ENCODE measurements at regions not wholly inside any gene's neighbourhood (a gene's known extent, or its start where the extent isn't known, plus 50 kb on each side); places are given as distances from the start of the nearest gene placed in this dataset.

- peaks cover 13% of the 10 kb centered on the region for H3K9me3 Mint-ChIP-seq
- H3K36me3 Mint-ChIP-seq (ENCODE audit: insufficient read depth) = no peaks in the 10 kb centered on the region
These were observed 1343.8 kb upstream of the IGFBP7 start for GRCh38 chr4:58453956-58454355.

GRCh38 chr4:58451707-58452106 is 1341.5 kb upstream of the IGFBP7 start:
- no peak overlapping the region for H3K4me3 Mint-ChIP-seq
- ATAC-seq (replicated peaks; ENCODE audit: extremely low read depth, poor library complexity, severe bottlenecking) = no peak
- H3K4me1 Mint-ChIP-seq = no peaks in the 10 kb centered on the region
- no peaks in the 10 kb centered on the region for H3K27me3 Mint-ChIP-seq
- DNase-seq (ENCODE audit: low spot score in 2 of 2) = no peak
- H3K36me3 Mint-ChIP-seq (ENCODE audit: insufficient read depth) = no peaks in the 10 kb centered on the region
- no peak overlapping the region for H3K27ac Mint-ChIP-seq (ENCODE audit: low read depth)
- peaks cover 13% of the 10 kb centered on the region for H3K9me3 Mint-ChIP-seq

More at GRCh38 chr4:58453956-58454355, 1343.8 kb upstream of the IGFBP7 start:
- Mint-ChIP-seq H3K4me1 (no peaks in the 10 kb centered on the region), H3K4me3 (no peak overlapping the region), H3K27ac (ENCODE audit: low read depth) (no peak overlapping the region), H3K27me3 (no peaks in the 10 kb centered on the region)
- no peak for DNase-seq (ENCODE audit: low spot score in 2 of 2)
- no peak for ATAC-seq (replicated peaks; ENCODE audit: extremely low read depth, poor library complexity, severe bottlenecking)

GRCh38 chr4:58435871-58436270 is 1325.7 kb upstream of the IGFBP7 start:
- DNase-seq (ENCODE audit: low spot score in 2 of 2) (no peak), ATAC-seq (replicated peaks; ENCODE audit: extremely low read depth, poor library complexity, severe bottlenecking) (no peak)
- Mint-ChIP-seq H3K27ac (ENCODE audit: low read depth) (no peak overlapping the region), H3K27me3 (no peaks in the 10 kb centered on the region), H3K9me3 (peaks cover 26% of the 10 kb centered on the region), H3K4me3 (no peak overlapping the region), H3K36me3 (ENCODE audit: insufficient read depth) (no peaks in the 10 kb centered on the region), H3K4me1 (no peaks in the 10 kb centered on the region)

GRCh38 chr4:58413849-58414248 is 1303.7 kb upstream of the IGFBP7 start:
- H3K4me3 Mint-ChIP-seq = no peak overlapping the region
- H3K27me3 Mint-ChIP-seq = no peaks in the 10 kb centered on the region
- no peaks in the 10 kb centered on the region for H3K36me3 Mint-ChIP-seq (ENCODE audit: insufficient read depth)
- no peaks in the 10 kb centered on the region for H3K4me1 Mint-ChIP-seq
- no peak for DNase-seq (ENCODE audit: low spot score in 2 of 2)
- no peak for ATAC-seq (replicated peaks; ENCODE audit: extremely low read depth, poor library complexity, severe bottlenecking)
- no peak overlapping the region for H3K27ac Mint-ChIP-seq (ENCODE audit: low read depth)
- peaks cover 6% of the 10 kb centered on the region for H3K9me3 Mint-ChIP-seq

- Mint-ChIP-seq H3K27me3 (no peaks in the 10 kb centered on the region), H3K4me3 (no peak overlapping the region), H3K27ac (ENCODE audit: low read depth) (no peak overlapping the region), H3K9me3 (peaks cover 6% of the 10 kb centered on the region), H3K36me3 (ENCODE audit: insufficient read depth) (no peaks in the 10 kb centered on the region), H3K4me1 (no peaks in the 10 kb centered on the region)
- ATAC-seq (replicated peaks; ENCODE audit: extremely low read depth, poor library complexity, severe bottlenecking) (no peak), DNase-seq (ENCODE audit: low spot score in 2 of 2) (no peak)
These were observed 1301.7 kb upstream of the IGFBP7 start for GRCh38 chr4:58411904-58412303.

- no peaks in the 10 kb centered on the region for H3K4me1 Mint-ChIP-seq
- no peak overlapping the region for H3K4me3 Mint-ChIP-seq
- no peaks in the 10 kb centered on the region for H3K36me3 Mint-ChIP-seq (ENCODE audit: insufficient read depth)
- no peak overlapping the region for H3K27ac Mint-ChIP-seq (ENCODE audit: low read depth)
- peaks cover 6% of the 10 kb centered on the region for H3K9me3 Mint-ChIP-seq
- DNase-seq (ENCODE audit: low spot score in 2 of 2) = no peak
- no peak for ATAC-seq (replicated peaks; ENCODE audit: extremely low read depth, poor library complexity, severe bottlenecking)
- no peaks in the 10 kb centered on the region for H3K27me3 Mint-ChIP-seq
These were observed 1296.6 kb upstream of the IGFBP7 start for GRCh38 chr4:58406762-58407161.

- H3K27me3 Mint-ChIP-seq = no peaks in the 10 kb centered on the region
- no peaks in the 10 kb centered on the region for H3K4me1 Mint-ChIP-seq
- no peak overlapping the region for H3K4me3 Mint-ChIP-seq
- H3K36me3 Mint-ChIP-seq (ENCODE audit: insufficient read depth) = no peaks in the 10 kb centered on the region
- DNase-seq (ENCODE audit: low spot score in 2 of 2) (no peak), ATAC-seq (replicated peaks; ENCODE audit: extremely low read depth, poor library complexity, severe bottlenecking) (no peak)
- no peak overlapping the region for H3K27ac Mint-ChIP-seq (ENCODE audit: low read depth)
- peaks cover 27% of the 10 kb centered on the region for H3K9me3 Mint-ChIP-seq
These were observed 1258.0 kb upstream of the IGFBP7 start for GRCh38 chr4:58368221-58368620.

- ATAC-seq (replicated peaks; ENCODE audit: extremely low read depth, poor library complexity, severe bottlenecking) = no peak
- H3K27me3 Mint-ChIP-seq = no peaks in the 10 kb centered on the region
- no peak overlapping the region for H3K4me3 Mint-ChIP-seq
- no peak for DNase-seq (ENCODE audit: low spot score in 2 of 2)
- no peaks in the 10 kb centered on the region for H3K4me1 Mint-ChIP-seq
- H3K9me3 Mint-ChIP-seq = peaks cover 25% of the 10 kb centered on the region
- no peak overlapping the region for H3K27ac Mint-ChIP-seq (ENCODE audit: low read depth)
- no peaks in the 10 kb centered on the region for H3K36me3 Mint-ChIP-seq (ENCODE audit: insufficient read depth)
These were observed 1250.4 kb upstream of the IGFBP7 start for GRCh38 chr4:58360354-58361133.

- H3K9me3 Mint-ChIP-seq = peaks cover 25% of the 10 kb centered on the region
- H3K27ac Mint-ChIP-seq (ENCODE audit: low read depth) = no peak overlapping the region
- no peaks in the 10 kb centered on the region for H3K36me3 Mint-ChIP-seq (ENCODE audit: insufficient read depth)
- H3K4me3 Mint-ChIP-seq = no peak overlapping the region
- no peaks in the 10 kb centered on the region for H3K27me3 Mint-ChIP-seq
- DNase-seq (ENCODE audit: low spot score in 2 of 2) (no peak), ATAC-seq (replicated peaks; ENCODE audit: extremely low read depth, poor library complexity, severe bottlenecking) (no peak)
- H3K4me1 Mint-ChIP-seq = no peaks in the 10 kb centered on the region
These were observed 1249.4 kb upstream of the IGFBP7 start for GRCh38 chr4:58359590-58359989.

- no peak overlapping the region for H3K27ac Mint-ChIP-seq (ENCODE audit: low read depth)
These were observed 1247.8 kb upstream of the IGFBP7 start for GRCh38 chr4:58357947-58358346.

GRCh38 chr4:58325070-58325469 is 1214.9 kb upstream of the IGFBP7 start:
- H3K27me3 Mint-ChIP-seq = no peaks in the 10 kb centered on the region
- H3K4me3 Mint-ChIP-seq = no peak overlapping the region
- H3K36me3 Mint-ChIP-seq (ENCODE audit: insufficient read depth) = no peaks in the 10 kb centered on the region
- H3K4me1 Mint-ChIP-seq = no peaks in the 10 kb centered on the region
- ATAC-seq (replicated peaks; ENCODE audit: extremely low read depth, poor library complexity, severe bottlenecking) (no peak), DNase-seq (ENCODE audit: low spot score in 2 of 2) (no peak)
- no peaks in the 10 kb centered on the region for H3K9me3 Mint-ChIP-seq
- no peak overlapping the region for H3K27ac Mint-ChIP-seq (ENCODE audit: low read depth)

More at GRCh38 chr4:58357947-58358346, 1247.8 kb upstream of the IGFBP7 start:
- Mint-ChIP-seq H3K4me3 (no peak overlapping the region), H3K9me3 (peaks cover 25% of the 10 kb centered on the region), H3K27me3 (no peaks in the 10 kb centered on the region), H3K36me3 (ENCODE audit: insufficient read depth) (no peaks in the 10 kb centered on the region), H3K4me1 (no peaks in the 10 kb centered on the region)
- DNase-seq (ENCODE audit: low spot score in 2 of 2) (no peak), ATAC-seq (replicated peaks; ENCODE audit: extremely low read depth, poor library complexity, severe bottlenecking) (no peak)

- no peak overlapping the region for H3K4me3 Mint-ChIP-seq
- no peak for DNase-seq (ENCODE audit: low spot score in 2 of 2)
- peaks cover 18% of the 10 kb centered on the region for H3K9me3 Mint-ChIP-seq
- H3K36me3 Mint-ChIP-seq (ENCODE audit: insufficient read depth) = no peaks in the 10 kb centered on the region
- no peak overlapping the region for H3K27ac Mint-ChIP-seq (ENCODE audit: low read depth)
- no peaks in the 10 kb centered on the region for H3K4me1 Mint-ChIP-seq
- H3K27me3 Mint-ChIP-seq = no peaks in the 10 kb centered on the region
- no peak for ATAC-seq (replicated peaks; ENCODE audit: extremely low read depth, poor library complexity, severe bottlenecking)
These were observed 1203.3 kb upstream of the IGFBP7 start for GRCh38 chr4:58313444-58313843.

GRCh38 chr4:58303456-58303855 is 1193.3 kb upstream of the IGFBP7 start:
- DNase-seq (ENCODE audit: low spot score in 2 of 2) (no peak), ATAC-seq (replicated peaks; ENCODE audit: extremely low read depth, poor library complexity, severe bottlenecking) (no peak)
- H3K36me3 Mint-ChIP-seq (ENCODE audit: insufficient read depth) = peaks cover 3% of the 10 kb centered on the region
- H3K27ac Mint-ChIP-seq (ENCODE audit: low read depth) = no peak overlapping the region
- no peak overlapping the region for H3K4me3 Mint-ChIP-seq
- H3K27me3 Mint-ChIP-seq = no peaks in the 10 kb centered on the region
- H3K4me1 Mint-ChIP-seq = no peaks in the 10 kb centered on the region
- peaks cover 11% of the 10 kb centered on the region for H3K9me3 Mint-ChIP-seq

Data from central memory CD8-positive, alpha-beta T cell (primary cell).